Hypothalamus (tissue), 51 donors: ENCODE measurements at regions not wholly inside any gene's neighbourhood (a gene's known extent, or its start where the extent isn't known, plus 50 kb on each side); places are given as distances from the start of the nearest gene placed in this dataset.
"Not testable (repeated sequence)": the region's sequence is repeated elsewhere in the genome, so short reads cannot be mapped to it uniquely, and the experiment has no call there.

Source experiments
- DNase-seq, 51 donors: peaks; one replicate each; lab custom pipeline; 2025; lab: John Stamatoyannopoulos, UW

DNA sequence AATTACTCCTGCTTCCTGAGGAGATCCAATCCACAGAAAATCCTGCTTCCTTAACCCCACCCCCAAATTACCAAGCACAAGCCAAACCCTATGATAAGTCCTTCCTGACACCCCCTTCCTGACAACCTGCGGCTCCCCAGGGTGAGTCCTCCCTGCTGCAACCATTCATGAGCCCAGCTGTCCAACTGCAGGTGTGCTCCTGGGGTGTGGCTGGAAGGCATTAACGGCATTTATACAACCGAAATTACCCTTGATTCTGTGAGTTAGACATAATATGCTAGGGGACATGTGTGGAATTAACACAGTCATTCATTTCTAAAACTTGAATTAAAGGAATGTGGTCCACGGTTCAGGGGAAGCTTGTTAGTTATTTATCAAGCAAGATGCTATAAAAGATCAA lies 119.0 kb upstream of the ALKAL2 start:
- no peak for DNase-seq

- DNase-seq, result no peak
These were observed 118.3 kb upstream of the ALKAL2 start for GRCh38 chr2:406231-406630.

DNA sequence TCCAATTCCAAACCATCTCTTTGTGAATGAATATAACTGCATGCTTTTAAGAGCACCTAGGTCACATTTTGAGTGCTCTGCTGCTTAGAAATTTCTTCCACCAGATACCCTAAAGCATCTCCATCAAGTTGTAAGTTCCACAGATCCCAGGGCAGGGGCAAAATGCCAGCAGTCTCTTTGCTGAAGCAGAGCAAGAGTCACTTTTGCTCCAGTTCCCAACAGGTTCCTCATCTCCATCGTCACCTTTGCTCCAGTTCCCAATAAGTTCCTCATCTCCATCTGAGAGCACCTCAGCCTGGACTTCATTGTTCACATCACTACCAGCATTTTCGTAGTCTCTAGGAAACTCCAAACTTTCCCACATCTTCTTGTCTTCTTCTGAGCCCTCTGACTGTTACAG lies 116.7 kb upstream of the ALKAL2 start:
- no peak for DNase-seq

DNA sequence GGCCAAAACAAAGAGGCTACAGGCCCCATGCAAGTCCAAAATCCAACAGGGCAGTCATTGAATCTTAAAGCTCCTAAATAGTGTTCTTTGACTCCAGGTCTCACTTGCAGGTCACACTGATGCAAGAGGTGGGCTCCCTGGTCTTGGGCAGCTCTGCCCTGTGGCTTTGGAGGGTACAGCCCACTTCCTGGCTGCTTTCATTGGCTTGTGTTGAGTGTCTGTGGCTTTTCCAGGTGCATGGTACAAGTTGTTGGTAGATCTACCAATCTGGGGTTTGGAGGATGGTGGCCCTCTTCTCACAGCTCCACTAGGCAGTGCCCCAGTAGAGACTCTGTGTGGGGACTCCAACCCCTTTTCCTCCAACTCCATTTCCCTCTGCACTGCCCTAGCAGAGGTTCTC lies 115.8 kb upstream of the ALKAL2 start:
- no peak for DNase-seq

GRCh38 chr2:402721-403120 lies 114.8 kb upstream of the ALKAL2 start:
- no peak for DNase-seq

DNA sequence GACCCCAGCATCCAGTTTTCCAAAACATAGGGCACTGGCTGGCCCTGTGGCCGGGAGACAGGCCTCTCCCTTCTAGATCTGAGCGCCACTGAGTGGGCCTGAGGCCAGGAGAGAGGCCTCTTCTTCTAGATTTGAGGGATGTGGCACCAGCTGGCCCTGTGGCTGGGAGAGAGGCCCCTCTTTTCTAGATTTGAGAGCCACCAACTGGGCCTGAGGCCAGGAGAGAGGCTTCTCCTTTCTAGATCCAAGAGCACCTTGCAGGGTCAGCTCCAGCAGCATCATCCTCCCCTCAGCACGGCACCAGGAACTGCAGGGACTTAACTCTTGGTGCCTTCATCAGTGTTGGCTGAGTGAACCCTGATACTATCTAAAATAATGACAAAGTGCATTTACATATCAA lies 114.3 kb upstream of the ALKAL2 start:
- no peak for DNase-seq

DNA sequence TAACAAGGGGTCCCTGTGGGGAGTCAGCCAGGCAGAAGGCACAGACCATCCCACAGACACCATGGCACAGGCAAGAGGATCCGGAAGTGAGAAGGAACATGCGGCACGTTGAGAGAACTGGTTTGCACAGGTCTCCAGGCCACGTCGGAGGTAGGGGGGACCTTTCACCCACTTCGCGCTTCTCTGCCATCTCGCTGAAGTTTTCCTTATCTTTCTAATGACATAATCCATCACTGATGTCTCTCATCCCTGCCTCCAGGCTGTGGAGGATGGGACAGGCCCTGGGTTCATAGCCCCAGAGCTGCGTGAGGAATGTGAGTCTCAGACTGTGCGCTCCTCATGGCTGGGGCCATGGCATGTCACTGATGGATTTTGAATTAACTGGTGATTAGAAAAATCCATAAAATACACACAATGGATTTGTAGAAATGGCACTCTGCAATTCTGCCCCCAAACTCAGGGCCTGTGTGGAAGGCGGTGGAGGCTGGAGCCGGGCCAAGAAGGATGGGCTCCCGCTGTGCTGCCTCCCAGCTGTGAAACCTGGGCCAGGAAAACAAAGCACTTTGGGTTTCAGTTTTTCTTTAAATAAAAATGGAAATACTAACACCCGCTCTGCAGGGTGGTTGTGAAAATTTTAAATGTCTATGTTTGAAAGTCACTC lies 113.3 kb upstream of the ALKAL2 start:
- no peak for DNase-seq

GRCh38 chr2:397926-398325 lies 110.0 kb upstream of the ALKAL2 start:
- DNase-seq, result no peak

GRCh38 chr2:397521-397920 lies 109.6 kb upstream of the ALKAL2 start:
- no peak for DNase-seq

GRCh38 chr2:396903-397302 lies 109.0 kb upstream of the ALKAL2 start:
- no peak for DNase-seq

- DNase-seq, result no peak
These were observed 108.0 kb upstream of the ALKAL2 start for GRCh38 chr2:395886-396285.

DNA sequence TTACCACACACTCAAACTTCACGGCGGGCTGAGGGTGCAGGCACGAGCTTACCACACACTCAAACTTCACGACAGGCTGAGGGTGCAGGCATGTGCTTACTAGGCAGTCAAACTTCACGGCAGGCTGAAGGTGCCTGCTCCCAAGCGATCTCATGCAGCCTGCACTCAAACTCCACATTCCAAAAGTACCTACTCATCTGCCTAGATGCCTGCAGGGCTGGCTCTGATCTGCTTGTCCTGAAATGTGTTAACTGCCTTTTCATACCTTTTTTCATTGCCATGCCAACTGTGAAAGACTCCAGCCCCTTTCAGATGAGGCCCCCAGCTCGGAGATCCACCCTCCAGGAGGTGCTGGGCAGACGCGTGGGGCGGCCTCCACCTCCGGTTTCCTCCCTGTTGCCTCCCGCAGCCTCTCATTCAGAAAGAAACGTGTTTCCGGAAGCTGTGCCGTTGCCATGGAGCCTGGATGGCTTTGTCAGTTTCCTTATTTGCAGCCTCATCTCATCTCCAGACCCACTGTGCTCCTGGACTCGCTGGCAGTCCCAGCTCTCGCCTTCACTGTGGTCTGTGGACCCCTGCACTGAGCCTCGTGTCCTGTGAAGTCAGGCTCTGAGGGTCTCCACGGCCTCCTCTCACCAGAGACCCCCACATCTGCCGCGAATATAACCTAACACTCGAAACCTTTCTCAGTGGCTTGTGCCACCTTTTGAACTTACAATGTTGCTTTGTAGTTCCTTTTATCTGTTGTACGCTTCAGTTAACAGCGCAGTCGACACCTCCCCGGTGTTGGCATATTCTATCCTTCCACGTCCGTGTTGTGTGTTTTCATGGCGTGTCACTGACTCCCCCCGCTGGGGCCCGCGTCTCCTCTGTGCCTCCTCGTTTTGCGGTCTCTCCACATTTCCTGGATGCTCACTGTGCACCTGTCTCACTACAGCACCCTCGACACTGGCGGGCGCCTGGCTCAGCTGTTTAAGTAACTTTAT lies 106.1 kb upstream of the ALKAL2 start:
- DNase-seq, result peak in 23 of 51 donors; percentile 5 to 69 (median 25)

DNA sequence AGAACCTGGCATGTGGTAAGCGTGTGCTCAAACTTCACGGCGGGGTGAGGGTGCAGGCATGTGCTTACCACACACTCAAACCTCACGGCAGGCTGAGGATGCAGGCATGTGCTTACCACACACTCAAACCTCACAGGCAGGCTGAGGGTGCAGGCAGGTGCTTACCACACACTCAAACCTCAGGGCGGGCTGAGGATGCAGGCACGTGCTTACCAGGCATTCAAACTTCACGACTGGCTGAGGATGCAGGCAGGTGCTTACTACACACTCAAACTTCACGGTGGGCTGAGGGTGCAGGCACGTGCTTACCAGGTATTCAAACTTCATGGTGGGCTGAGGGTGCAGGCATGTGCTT lies 105.0 kb upstream of the ALKAL2 start:
- no peak for DNase-seq

DNA sequence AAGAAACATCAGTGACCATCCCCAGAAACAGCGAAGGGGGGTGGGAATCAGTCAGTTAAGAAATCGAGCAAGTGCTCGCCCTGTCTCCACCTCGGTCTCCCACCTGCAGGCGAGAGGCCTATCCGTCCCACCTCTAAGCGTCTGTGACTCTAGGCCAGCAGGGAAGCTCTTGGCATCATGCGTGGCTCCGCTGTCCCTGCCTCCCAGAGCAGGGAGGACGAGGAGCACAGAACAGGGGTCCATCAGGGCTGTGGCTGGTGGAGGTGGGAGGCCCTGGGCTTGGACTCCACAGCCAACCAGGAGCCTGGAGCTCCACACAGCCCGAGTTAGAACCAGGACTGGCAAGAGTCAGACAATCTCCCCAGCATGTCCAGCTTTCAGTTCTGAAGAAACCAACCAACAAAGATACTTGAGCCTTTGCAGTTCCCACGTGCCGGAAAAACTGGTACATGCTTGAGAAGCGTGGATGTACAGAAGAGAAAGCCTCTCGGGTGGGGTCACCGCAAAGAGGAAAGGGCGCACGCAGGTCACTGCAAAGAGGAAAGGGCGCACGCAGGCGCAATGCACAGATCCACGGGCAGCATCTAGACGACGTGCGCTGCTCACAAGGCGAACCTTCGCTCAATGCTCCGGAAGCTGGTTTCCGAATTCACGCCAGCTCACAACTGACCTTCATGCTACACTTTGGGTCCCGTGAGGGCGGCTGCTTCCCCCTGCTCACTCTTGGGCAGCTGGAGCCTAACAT lies 104.5 kb upstream of the ALKAL2 start:
- DNase-seq, result no peak

DNA sequence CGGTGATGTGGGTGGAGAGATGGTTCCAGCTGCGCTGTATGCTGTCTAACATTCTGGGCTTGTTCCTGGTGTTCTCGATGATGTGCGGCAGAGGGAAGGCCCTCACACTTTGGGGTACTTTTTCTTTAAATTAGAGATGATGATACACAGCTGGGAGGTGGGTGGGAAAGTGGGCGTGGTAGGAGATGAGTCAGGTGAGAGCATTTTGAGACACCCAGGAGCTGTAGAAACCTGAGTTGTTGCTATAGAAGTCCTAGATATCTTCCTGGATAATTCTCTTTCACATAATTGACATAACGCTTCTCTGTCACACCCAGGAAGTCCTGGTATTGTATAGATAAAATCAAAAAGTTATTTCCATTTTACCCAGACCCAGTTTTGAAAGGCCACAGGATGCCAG lies 103.8 kb upstream of the ALKAL2 start:
- DNase-seq, result no peak

DNA sequence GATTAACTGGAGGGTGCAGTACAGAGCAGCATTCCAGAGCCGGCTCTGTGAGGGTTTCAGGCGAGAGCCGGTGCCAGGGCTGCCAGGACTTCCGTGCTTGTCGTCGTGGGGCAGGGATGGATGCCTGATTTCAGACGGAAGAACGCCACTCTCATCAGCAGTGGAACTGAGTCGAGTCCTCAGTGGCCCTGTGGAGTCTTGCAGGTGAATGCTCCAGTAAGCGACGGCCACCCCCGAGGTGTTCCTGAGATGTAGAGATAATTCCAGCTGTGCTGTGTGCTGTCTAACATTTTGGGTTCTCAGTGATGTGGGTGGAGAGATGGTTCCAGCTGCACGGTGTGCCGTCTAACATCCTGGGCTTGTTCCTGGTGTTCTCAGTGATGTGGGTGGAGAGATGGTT lies 103.1 kb upstream of the ALKAL2 start:
- no peak for DNase-seq

GRCh38 chr2:389985-390384 lies 102.1 kb upstream of the ALKAL2 start:
- DNase-seq, result not testable (repeated sequence)

DNA sequence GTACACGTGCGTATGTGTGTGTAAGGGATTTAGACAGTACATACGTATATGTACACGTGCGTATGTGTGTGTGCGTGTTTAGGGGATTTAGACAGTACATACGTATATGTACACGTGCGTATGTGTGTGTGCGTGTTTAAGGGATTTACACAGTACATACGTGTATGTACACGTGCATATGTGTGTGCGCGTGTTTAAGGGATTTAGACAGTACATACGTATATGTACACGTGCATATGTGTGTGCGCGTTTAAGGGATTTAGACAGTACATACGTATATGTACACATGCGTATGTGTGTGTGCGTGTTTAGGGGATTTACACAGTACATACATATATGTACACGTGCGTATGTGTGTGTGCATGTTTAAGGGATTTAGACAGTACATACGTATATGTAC lies 100.9 kb upstream of the ALKAL2 start:
- DNase-seq, result not testable (repeated sequence)

DNA sequence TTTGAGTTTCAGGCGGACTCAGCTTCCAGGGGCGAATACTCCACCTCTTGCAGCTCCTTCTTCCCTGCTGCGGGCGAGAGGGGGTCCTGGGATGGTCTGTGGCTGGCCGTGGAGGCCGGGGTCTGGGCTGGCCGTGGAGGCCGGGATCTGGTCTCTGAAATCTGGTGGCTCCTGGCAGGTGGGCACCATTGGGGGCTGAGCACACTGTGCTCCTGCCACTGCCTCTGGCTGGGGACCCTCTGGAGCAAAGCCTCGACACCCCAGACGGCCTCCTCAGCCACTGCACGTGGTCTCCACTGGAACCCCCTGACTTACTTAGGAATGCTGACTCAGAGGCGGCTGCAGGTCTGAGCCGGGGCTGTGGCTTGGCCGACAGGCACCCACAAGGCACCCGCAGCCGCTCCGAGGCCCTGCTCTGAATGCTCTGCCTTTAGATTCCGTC lies 100.1 kb upstream of the ALKAL2 start:
- no peak for DNase-seq

GRCh38 chr2:386406-387103 lies 98.7 kb upstream of the ALKAL2 start:
- DNase-seq, result no peak

DNA sequence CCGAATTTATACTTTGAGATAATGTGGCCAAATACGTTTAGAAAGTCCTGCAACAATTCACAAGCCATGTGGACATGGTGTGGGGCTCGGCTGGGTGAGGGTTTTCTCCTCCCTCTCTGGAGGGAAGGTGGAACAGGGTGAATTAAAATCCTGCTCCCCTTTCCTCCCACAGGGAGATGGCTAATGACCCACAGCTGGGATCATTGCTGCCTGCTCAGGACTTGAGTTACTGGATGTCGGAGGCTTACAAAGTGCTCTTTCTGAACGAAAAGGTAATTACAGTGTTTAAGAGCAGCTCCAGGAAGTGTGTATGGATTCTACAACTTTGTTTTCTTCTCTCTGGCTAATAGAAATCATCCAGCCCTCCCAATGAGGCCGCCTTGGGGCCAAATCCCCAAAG lies 97.9 kb upstream of the ALKAL2 start:
- no peak for DNase-seq
